Stimulated activated CD4-positive, alpha-beta T cell treated with anti-CD3 and anti-CD28 coated beads, TNF-alpha, amount 100 ng/mL, for 24 hours (primary cell): ENCODE measurements at regions not wholly inside any gene's neighbourhood (a gene's known extent, or its start where the extent isn't known, plus 50 kb on each side); places are given as distances from the start of the nearest gene placed in this dataset.
"Not testable (repeated sequence)": the region's sequence is repeated elsewhere in the genome, so short reads cannot be mapped to it uniquely, and the experiment has no call there.

Source experiments
- DNase-seq, 3 experiments: peaks; one replicate each; pipeline ENCODE4 v3.0.0-alpha.2; 2020; ENCODE audit warnings: low read depth in 3 of 3

GRCh38 chr4:17436047-17436749 is 75.7 kb downstream of the QDPR start:
- not testable (repeated sequence) for DNase-seq

GRCh38 chr4:17433827-17434226 is 78.1 kb downstream of the QDPR start:
- no peak for DNase-seq

DNA sequence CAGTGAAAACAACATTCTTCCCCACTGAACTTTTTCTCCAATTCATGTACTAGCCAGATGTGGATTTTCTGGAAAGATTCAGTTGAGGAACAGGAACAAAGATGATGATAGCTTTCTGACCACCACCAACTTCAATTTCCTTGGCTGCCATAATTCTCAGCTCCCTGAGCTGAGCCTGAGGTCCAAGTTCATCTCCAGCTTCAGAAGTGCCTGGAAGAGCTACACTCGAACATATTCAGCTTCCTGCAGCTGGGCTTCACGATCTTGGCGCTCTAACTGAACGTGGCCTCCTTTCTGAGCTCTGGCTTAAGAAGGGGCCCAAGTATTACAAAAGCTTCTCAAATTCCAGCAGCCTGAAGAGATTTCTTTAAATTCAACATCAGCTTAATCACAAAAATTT is 83.9 kb downstream of the QDPR start:
- DNase-seq = no peak

GRCh38 chr4:17426222-17426621 is 85.7 kb downstream of the QDPR start:
- DNase-seq = no peak

DNA sequence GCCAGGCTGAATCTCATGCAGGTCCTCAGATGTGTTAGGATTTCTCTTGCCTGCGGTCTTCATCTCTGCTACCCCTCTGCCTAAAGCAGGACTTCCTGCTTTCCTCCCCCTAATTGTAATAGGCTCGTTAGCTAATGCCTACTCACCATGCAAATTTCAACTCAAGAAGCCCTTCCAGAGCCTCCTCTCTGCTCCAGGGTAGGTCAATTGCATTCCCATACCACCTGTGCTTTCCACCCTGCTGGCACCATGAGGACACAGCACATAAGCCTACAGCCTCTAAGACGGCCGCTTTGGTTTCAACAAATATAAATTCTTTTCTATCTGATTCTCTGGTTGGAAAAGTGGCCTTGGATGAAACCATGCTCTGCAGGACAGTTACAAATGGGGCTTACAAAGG is 93.9 kb downstream of the QDPR start:
- DNase-seq = no peak

- DNase-seq = no peak
Observed at GRCh38 chr4:17414392-17414791, 97.5 kb downstream of the QDPR start.

DNA sequence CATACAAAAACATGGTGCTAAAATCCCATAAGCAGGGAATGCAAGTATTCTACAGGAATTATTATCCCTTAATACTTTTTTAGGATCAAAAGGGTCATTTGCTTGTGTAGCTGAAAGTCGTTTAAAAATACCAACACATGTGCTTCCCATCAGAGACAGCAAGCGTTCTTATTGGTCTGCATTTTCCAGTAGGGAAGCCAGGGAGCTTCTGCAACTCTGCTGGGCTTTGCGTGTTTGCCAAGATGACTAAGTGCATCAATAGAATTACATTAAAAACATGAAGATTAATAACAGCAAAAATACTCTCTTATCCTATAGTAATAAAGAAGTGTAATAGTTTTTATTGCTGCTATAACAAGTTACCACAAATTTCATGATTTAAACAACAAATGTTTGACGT is 111.2 kb downstream of the QDPR start:
- DNase-seq = no peak

DNA sequence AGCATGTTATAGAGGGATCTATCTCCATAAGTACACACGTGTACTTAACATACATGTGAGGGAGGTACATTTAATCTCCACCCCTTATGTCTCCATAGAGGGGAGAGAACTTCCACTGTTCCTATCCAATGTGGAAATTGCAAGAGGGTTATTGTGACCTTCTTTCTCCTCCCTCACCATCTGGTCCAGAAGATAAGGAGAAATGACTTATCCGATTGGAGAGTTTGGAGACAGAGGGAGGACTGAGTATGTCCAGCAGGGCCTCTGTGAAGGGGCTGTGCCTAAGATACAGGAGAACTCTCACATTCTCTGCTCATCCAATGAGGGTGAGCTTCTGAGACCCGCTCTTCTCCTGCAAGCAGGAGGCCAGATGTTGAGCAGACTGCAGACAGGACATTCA is 113.1 kb downstream of the QDPR start:
- DNase-seq = no peak

DNA sequence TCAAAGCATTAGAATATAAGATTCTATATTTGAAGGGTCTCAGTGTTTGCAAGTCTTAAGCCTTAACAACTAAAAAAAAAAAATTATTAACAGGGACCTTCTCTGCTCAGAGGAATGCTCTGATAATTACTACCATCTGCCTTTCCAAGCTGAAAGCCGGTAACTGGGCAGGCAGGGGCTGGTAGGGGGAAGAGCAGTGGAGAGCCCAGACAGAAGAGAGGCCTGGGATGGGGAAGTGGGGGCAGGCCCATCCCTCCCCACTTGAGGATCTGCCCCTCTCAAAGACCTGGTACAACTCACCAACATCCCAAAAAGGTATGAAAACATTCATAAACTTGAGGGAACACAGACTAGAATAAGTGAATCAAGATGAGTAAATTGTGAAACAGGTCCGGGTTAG is 113.9 kb downstream of the QDPR start:
- no peak for DNase-seq

DNA sequence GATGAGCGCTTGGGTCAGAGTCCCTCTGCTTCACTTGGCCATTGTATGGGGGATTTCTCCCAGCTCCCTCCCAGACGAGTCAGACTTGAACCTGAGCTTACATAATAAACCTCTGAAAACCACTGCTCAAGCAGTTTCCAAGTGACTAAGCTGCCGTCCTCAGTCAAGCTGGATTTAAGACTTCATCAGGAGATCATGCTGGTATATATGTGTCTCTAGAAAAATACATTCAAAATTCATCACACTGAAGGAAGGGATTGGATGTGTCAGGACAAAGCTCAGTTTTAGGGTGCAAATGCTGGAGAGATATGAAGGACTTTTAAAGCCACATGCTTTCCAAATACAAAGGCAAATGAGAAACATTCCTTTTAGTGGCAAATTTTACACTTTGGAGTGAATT is 114.3 kb downstream of the QDPR start:
- DNase-seq = no peak

- DNase-seq = no peak
Observed at GRCh38 chr4:17385403-17385802, 126.5 kb downstream of the QDPR start.

- DNase-seq = no peak
Observed at GRCh38 chr4:17380347-17380746, 131.5 kb downstream of the QDPR start.

- DNase-seq = no peak
Observed at GRCh38 chr4:17376205-17376604, 135.7 kb downstream of the QDPR start.

- DNase-seq = no peak
Observed at GRCh38 chr4:17373666-17374065, 138.2 kb downstream of the QDPR start.

DNA sequence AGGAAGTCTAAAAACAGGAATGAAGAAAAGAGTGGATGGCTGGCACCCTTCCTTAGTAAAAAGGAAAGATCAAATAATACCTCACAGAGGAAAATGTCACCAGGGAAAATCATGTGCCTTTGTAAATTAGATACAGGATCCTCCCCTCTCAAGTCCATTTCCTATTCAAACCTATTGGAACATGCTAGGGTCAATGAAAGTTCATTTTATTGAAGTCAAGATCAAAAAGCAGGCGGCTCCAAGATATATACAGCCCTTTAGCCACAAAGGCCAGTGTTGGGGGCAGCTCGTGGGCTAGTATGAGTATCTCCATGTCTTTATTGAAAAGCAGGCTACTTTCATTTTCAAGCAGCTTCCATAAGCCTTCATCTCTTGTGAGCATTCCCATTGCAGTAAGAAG is 141.1 kb downstream of the QDPR start:
- no peak for DNase-seq

DNA sequence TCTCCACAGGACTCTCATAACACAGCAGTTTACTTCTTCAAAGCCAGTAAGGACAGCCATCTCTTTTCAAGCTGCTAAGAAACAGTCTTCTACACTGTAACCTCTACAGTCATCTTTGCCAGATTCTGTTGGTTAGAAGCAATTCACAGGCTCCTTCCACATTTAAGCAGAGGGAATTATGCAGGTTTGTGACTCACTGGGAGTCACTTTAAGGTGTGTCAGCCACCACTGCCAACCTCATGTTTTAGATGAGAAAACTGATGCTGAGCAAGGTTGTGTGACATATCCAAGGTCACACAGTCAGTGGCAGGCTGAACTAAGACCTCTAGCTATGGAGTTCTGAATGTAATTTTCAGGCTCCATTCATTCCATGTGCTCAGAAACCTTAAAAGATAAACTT is 143.5 kb downstream of the QDPR start:
- DNase-seq = no peak

- no peak for DNase-seq
Observed at GRCh38 chr4:17367201-17367600, 144.7 kb downstream of the QDPR start.

DNA sequence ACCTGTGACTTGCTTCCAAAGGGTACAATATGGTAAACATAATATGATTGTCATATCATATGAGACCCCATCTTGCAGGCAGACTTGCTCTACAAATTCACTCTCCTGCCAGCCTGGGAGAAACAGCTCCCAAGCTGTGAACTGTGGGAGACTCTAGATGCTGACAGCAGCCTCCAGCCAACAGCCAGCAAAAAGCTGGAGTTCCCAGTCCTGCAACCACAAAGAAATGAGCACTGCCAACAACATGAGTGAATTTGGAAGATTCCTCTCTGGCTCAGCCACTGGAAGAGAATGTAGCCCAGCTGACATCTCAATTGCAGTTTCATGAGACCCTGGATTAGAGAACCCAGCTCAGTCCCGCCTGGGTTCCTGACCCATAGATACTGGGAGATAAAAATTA is 145.4 kb downstream of the QDPR start:
- no peak for DNase-seq

DNA sequence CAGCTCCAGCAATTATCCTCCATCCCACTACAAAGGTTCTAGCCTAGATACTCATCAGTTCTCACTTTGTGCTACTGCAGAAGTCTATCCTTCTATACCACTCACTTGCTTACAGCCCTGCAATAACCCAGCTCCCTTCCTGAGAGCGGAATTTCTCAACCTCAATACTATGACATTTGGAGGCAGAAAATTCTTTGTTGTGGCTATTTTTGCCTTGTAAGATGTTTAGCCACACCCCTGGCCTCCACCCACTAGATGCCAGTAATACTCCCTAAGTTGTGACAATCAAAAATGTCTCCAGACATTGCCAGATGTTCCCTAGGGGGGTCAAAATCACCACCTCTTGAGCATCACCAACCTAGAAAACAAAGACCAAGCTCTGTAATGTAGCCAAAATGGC is 149.5 kb downstream of the QDPR start:
- DNase-seq = no peak

DNA sequence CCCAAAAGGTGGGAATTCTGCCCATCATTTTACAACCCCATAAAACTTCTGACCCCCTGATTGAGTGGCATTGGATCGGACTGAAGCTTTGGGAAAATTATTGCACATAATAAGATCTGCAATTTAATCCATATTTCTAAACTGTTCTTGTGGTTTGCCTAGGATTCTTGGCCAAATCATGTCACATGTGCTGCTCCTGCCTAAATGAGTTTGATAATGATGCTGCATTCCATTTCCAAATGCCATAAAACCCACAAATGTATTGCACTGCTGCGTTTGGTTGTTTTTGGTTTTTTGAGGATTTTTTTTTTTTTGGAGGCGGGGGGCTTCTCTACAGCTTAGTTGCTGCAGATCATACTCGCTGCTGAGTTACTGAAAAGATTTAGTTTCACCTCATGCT is 153.6 kb downstream of the QDPR start:
- DNase-seq = no peak

GRCh38 chr4:17356926-17357325 is 155.0 kb downstream of the QDPR start:
- DNase-seq = no peak

DNA sequence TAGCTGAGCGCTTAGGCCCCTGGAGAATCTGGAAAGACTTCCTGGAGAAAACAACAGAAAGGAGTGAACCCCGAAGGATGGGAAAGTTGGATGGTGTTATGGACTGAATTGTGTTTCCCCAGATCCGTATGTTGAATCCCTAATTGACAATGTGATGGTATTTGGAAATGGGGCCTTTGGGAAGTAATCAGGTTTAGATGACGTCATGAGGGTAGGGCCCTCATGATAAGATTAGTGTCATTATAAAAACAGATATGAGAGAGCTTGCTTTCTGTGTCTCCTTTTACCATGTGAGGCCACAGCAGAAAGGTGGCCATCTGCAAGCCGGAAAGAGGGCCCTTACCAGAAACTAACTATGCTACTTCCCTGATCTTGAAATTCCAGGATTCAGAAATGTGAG is 159.5 kb downstream of the QDPR start:
- no peak for DNase-seq

DNA sequence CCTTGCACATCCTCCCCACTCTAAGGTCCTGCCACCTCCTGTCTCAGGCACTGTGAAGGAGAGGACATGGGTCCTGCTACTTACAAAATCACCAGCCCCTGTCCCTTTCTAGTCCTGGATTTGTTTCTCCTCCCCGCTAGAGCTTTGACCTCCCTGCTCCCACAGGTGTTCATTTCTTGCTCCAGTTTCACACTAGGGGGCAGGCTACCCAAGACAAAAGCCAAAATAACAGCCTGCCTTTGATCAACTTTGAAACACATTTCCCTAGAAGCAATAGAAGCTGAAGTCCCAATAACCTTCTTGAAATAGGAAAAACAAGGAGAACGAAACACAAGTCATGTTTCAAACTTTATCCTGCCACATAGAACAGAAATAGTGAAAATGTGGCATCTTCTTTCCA is 164.4 kb downstream of the QDPR start:
- no peak for DNase-seq

DNA sequence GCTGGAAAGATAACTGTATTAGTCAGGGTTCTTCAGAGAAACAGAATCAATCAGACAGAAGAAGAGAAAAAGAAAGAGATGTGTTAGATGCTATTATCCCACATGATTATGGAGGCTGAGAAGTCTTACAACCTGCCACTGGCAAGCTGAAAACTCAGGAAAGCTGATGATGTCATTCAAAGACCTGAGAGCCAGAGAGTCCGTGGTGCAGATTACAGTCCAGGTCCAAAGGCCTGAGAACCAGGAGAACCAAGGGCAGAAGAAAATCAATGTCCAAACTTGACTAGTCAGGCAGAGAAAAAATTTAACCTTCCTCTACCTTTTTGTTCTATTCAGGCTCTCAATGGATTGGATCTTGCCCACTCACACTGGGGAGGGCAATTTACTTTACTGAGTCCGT is 172.5 kb downstream of the QDPR start:
- DNase-seq = no peak
